Choroid plexus epithelial cell (primary cell): ENCODE measurements at regions not wholly inside any gene's neighbourhood (a gene's known extent, or its start where the extent isn't known, plus 50 kb on each side); places are given as distances from the start of the nearest gene placed in this dataset.

Experiments used
- DNase-seq: peaks from one replicate; pipeline ENCODE4 v3.0.0-alpha.2; 2010; ENCODE audit warnings: low read depth
- H3K4me3 ChIP-seq: 2 replicates; pipeline ENCODE4 v1.5.1; 2011; ENCODE audit warnings: low read depth, mild to moderate bottlenecking, control low read depth, low read length, moderate library complexity
- TF ChIP-seq, protein P1 (sequence below): conservative IDR thresholded peaks from 2 replicates; pipeline ENCODE4 v1.5.1; 2011; ENCODE audit warnings: low read depth, mild to moderate bottlenecking, control low read depth, inconsistent platforms, low read length, moderate library complexity

DNA sequence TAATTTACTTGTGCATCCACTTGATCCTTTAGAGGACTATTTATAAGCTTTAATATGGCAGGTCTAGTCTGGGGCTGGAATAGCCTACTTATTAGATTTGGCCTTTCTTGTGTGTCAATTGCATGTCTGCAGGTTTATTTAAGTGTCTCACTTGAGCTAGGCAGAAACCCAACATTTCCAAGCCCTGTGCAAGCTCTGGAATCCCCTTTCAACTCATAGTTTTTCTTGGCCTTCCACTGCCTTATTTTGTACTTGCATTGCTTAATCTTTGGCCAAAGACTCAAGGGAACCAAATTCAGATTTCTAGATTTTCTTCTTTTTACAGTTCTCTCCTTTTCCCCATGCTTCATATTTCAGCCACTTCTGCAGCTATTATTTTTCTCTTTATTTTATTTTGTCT, 102.4 kb upstream of the RFX3 start:
- peak; percentile 6 for DNase-seq
- H3K4me3 ChIP-seq = no peak overlapping the region
- TF ChIP-seq, protein P1, sequence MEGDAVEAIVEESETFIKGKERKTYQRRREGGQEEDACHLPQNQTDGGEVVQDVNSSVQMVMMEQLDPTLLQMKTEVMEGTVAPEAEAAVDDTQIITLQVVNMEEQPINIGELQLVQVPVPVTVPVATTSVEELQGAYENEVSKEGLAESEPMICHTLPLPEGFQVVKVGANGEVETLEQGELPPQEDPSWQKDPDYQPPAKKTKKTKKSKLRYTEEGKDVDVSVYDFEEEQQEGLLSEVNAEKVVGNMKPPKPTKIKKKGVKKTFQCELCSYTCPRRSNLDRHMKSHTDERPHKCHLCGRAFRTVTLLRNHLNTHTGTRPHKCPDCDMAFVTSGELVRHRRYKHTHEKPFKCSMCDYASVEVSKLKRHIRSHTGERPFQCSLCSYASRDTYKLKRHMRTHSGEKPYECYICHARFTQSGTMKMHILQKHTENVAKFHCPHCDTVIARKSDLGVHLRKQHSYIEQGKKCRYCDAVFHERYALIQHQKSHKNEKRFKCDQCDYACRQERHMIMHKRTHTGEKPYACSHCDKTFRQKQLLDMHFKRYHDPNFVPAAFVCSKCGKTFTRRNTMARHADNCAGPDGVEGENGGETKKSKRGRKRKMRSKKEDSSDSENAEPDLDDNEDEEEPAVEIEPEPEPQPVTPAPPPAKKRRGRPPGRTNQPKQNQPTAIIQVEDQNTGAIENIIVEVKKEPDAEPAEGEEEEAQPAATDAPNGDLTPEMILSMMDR = no peak

DNA sequence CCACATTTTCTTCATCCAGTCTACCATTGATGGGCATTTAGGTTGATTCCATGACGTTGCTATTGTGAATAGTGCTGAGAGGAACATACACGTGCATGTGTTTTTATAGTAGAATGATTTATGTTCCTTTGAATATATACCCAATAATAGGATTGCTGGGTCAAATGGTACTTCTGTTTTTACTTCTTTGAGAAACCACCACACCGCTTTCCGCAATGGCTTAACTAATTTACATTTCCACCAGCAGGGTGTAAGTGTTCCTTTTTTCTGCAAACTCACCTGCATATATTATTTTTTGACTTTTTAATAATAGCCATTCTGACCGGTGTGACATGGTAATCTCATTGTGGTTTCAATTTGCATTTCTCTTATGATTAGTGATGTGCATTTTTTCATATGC, 82.2 kb upstream of the RFX3 start:
- TF ChIP-seq, protein P1 = no peak
- H3K4me3 ChIP-seq = no peak overlapping the region
- no peak for DNase-seq

DNA sequence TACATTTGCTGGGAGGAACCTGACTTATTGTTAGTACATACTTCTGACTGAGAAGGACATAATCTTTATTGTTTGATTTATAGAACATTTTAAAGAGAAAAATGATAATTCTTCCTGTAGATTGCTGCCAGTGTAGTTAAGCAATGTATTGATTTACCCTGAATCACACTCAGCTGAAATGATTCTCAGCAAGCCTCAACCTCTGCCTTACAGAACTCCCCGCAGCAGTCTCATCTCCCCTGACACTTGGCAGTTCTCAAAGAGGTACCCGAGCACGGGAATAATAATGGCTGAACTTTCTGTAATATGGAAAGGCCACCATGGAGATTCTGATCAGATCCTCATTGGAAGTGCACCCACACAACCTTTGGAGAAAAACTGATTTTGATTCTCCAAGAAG, 74.9 kb upstream of the RFX3 start:
- DNase-seq = no peak
- TF ChIP-seq, protein P1 = no peak
- no peak overlapping the region for H3K4me3 ChIP-seq

DNA sequence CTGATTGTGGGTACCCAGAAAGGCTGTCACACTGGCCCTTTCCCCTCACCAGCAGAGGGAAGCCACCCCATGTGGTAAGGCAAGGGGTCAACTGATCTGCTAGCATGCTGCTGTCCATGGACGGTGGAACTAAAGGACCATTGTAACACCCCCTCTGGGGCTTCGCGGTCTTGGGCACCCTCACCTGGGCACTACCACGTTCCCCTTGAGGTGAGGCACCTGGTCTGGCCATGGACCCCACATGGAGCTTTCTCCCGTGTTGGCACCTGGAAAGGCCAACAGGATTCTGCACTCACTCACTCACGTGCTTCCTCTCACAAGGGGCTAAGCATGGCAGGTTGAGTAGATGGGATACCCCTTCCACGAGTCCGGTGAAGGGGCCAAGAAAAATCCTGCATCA, 72.0 kb upstream of the RFX3 start:
- no peak overlapping the region for H3K4me3 ChIP-seq
- DNase-seq = no peak
- TF ChIP-seq, protein P1 = no peak

DNA sequence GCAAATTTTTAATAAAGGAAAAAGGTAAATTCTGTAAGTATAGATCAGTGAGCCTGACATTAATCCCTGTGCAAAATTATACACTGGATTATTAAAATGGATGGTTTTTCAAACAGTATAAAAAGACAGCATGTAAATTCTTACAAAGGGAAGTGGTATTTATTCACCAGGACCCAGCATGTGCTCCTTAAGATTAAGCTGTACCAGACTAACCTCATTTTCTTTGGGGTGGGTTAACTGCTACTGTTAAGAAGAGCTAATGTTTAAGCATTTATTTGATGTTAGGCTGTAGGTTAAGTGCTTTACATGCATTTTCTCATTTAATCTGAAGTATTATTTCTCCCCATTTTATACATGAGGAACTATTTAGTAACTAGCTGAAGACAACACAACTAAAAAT, 60.3 kb upstream of the RFX3 start:
- H3K4me3 ChIP-seq = no peak overlapping the region
- TF ChIP-seq, protein P1 = no peak
- no peak for DNase-seq

DNA sequence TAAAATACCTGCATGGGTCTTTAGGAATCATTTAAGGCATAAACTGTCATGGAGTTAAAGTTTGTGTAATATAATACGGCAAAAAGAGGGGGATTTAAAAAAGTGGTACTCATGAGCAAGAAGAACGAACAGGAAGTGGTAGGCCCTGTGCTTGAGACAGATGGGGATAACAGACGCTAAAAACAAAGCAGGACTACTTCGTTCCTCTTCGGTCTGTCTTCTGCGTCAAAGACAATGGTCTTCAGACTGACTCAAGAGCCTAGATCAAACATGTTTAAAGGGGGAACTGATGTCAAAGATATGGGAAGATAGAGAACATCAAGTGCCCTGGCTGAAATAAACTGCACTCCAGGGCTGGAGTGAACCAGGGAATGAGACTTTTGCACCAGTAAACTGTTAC, 59.8 kb upstream of the RFX3 start:
- TF ChIP-seq, protein P1 = no peak
- no peak for DNase-seq

DNA sequence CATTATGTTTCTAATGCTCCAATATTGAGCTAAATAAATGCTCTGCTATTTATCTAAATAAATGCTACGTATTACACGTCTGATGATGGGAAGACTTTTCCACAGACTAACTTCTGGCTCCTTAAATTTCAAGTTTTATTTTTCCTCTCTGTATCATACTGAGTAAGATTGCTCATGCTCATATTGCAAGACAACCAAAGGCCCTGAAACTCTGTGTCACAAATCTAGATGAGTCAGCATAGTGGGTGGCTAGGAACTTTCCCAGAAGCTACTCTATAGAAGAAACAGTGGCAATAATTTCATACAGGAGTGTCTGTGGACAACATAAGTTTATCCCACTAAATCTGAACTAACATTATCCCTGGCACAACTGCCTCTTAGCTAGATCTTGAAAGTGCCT, 53.0 kb upstream of the RFX3 start:
- TF ChIP-seq, protein P1 = no peak
- H3K4me3 ChIP-seq = no peak overlapping the region
- peak; percentile 80 for DNase-seq

More for the DNA sequence above, 59.8 kb upstream of the RFX3 start:
- no peak overlapping the region for H3K4me3 ChIP-seq
